ENCODE measurements at regions not wholly inside any gene's neighbourhood (a gene's known extent, or its start where the extent isn't known, plus 50 kb on each side); places are given as distances from the start of the nearest gene placed in this dataset.

DNA sequence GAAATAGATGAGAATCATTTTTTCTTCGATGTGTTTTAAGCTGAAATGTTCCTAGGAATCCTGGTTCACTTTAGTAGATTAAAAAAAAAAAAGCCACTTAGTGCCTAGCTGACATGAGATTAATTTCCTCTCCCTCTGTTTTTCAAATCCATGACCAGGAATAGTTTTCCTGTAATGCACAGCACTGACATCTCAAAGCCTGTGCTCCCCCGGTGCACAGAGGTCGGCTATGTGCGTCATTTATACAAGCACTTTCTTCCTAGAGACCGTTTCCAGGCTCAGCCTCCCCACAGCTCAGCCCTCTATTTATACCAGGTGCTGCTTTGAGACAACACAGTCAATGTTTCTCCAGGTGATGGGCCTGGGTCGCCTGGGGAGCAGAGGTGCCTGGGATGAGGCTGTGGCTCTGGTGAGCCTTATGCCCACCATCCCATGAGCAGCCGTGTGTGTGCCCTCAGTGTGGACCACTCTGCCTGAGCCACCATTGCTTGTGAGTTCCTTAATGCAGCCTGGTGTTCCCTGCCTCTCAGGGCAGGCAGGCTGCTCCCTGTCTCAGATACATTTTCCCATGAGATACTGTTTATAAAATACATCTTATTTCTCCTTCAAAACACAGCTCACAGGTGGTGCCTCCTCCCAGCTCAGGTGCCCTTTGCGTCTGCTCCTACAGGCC is 515.7 kb upstream of the HS6ST1 start:
- DNase-seq: no peak
- intact Hi-C loops (cut with DNase I): no loop called here
- H3K36me3 ChIP-seq: no peaks in the 10 kb centered on the region
- no peak overlapping the region for H3K4me3 ChIP-seq (replicated peaks in 1 of 3)
- no peaks in the 10 kb centered on the region for H3K27me3 ChIP-seq
- H3K4me1 ChIP-seq: peaks cover 3 to 5% of the 10 kb centered on the region in 2 donors
- TF ChIP-seq, protein P1, sequence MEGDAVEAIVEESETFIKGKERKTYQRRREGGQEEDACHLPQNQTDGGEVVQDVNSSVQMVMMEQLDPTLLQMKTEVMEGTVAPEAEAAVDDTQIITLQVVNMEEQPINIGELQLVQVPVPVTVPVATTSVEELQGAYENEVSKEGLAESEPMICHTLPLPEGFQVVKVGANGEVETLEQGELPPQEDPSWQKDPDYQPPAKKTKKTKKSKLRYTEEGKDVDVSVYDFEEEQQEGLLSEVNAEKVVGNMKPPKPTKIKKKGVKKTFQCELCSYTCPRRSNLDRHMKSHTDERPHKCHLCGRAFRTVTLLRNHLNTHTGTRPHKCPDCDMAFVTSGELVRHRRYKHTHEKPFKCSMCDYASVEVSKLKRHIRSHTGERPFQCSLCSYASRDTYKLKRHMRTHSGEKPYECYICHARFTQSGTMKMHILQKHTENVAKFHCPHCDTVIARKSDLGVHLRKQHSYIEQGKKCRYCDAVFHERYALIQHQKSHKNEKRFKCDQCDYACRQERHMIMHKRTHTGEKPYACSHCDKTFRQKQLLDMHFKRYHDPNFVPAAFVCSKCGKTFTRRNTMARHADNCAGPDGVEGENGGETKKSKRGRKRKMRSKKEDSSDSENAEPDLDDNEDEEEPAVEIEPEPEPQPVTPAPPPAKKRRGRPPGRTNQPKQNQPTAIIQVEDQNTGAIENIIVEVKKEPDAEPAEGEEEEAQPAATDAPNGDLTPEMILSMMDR (IDR thresholded peaks at IDR 0.05): no peak
- TF ChIP-seq POLR2A (IDR thresholded peaks at IDR 0.05): no peak
- no peak overlapping the region for H3K27ac ChIP-seq
- no peaks in the 10 kb centered on the region for H3K9me3 ChIP-seq
- 74 to 83% methylated on average over 8 of the region's 8 CpGs for WGBS, 2 donors

DNA sequence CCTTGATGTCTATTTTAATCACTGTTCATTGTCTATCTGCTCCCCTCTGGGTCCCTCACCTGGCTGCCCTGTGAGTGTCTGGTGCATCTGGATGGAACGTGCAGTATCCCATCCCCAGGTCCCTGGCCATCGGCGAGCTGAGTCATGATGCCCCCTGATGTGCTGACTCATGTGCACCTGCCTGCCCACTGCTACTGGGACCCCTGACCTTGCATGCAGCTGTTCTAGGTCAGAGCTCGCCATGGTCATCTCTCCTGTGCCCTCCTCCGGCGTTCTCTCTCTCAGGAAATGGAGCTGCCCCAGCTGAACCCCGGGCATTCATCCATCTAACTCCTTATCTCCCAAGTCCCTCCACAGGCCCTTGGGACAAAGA is 516.2 kb upstream of the HS6ST1 start:
- peaks cover 3 to 5% of the 10 kb centered on the region in 2 donors for H3K4me1 ChIP-seq
- TF ChIP-seq, protein P1 (IDR thresholded peaks at IDR 0.05): no peak
- no peak for TF ChIP-seq POLR2A (IDR thresholded peaks at IDR 0.05)

DNA sequence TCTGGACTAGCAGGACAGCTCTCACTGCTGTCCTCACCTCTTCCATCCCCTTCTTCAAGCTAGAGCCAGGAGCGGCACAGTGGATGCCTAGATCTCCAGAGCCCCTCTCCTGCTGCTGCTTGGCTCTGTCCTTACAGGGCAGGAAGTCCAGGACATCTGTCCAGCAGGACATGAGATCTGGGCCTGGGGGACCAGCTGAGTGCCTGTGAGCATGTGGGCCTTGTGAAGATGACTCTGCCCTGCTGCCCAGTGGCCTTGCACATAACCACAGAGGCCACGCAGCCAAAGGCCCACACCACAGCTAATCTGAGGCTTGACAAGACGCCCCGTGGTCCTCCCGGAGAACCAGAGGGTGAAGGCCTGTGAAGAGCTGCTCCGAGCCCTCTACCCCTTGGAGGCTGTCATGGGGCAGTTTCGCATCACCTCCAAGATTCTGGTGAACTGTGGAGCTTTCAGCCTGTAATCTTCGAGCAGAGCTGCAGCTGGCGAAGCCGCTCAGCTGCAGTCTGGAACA is 516.7 kb upstream of the HS6ST1 start:
- intact Hi-C loops (cut with DNase I): no loop called here
- TF ChIP-seq, protein P1 (IDR thresholded peaks at IDR 0.05): no peak
- TF ChIP-seq POLR2A (IDR thresholded peaks at IDR 0.05): no peak

More for the DNA sequence above, 516.2 kb upstream of the HS6ST1 start:
- no peak overlapping the region for H3K27ac ChIP-seq
- no peak for DNase-seq
- no peaks in the 10 kb centered on the region for H3K9me3 ChIP-seq
- H3K4me3 ChIP-seq (replicated peaks in 1 of 3): no peak overlapping the region
- intact Hi-C loops (cut with DNase I): no loop called here
- no peaks in the 10 kb centered on the region for H3K36me3 ChIP-seq
- H3K27me3 ChIP-seq: no peaks in the 10 kb centered on the region
- 89 to 93% methylated on average over 7 of the region's 7 CpGs for WGBS, 2 donors

DNA sequence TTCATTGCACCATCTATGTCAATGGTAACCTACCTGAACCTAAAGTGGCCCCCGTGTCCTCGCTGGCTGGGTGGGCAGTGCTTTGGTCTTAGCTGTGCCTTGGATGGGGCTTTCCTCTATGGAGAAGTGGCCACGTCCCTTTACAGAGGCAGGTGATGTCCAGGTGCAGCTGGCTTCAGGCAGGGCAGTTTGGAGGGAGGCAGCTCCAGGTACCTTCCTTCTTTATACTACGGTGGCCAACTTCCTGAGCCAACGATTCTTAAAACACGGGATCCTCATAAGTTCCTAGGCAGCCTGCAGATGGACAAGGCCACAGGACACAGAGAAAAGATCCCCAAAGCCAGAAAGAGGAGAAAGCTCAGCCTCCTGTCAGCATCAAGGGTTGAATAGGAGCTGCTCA is 517.3 kb upstream of the HS6ST1 start:
- intact Hi-C loops (cut with DNase I): no loop called here
- no peak for TF ChIP-seq POLR2A (IDR thresholded peaks at IDR 0.05)
- TF ChIP-seq, protein P1 (IDR thresholded peaks at IDR 0.05): no peak
- H3K36me3 ChIP-seq: no peaks in the 10 kb centered on the region
- WGBS, 2 donors: 95 to 97% methylated on average over 6 of the region's 6 CpGs
- peaks cover 3 to 5% of the 10 kb centered on the region in 2 donors for H3K4me1 ChIP-seq
- no peaks in the 10 kb centered on the region for H3K9me3 ChIP-seq
- H3K27ac ChIP-seq: no peak overlapping the region
- no peak overlapping the region for H3K4me3 ChIP-seq (replicated peaks in 1 of 3)
- H3K27me3 ChIP-seq: no peaks in the 10 kb centered on the region
- DNase-seq: no peak

More for the DNA sequence above, 516.7 kb upstream of the HS6ST1 start:
- Histone ChIP-seq H3K4me3 (replicated peaks in 1 of 3) (no peak overlapping the region), H3K27ac (no peak overlapping the region), H3K9me3 (no peaks in the 10 kb centered on the region), H3K27me3 (no peaks in the 10 kb centered on the region), H3K36me3 (no peaks in the 10 kb centered on the region), H3K4me1 (peaks cover 3 to 5% of the 10 kb centered on the region in 2 donors)
- no peak for DNase-seq
- WGBS, 2 donors: 88 to 91% methylated on average over 9 to 10 of the region's 10 CpGs

DNA sequence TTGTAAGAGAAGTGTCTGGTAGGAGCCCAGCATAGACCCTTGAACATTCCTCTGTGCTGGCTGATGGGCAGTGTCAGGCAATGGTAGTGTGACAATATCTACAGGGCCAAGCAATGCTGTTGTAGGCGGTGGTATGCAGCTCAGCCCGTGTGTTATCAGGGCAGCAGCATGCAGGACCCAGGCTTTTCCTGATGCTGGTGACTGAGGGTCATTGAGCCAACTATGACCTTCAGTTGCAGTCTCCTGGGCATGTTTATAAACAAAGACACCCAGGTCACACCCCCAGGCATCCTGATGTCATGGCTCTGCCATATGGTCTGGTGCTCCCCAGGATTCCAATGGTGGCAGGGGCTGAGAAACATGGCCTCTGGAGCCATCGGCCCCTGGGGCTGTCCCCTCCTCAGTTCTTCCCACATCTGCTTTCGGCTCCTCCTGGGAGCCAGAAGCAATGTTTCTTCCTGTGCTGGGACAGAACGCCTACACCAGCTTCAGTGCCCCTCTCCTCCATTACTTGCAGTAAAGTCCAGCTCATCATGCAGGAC is 518.0 kb upstream of the HS6ST1 start:
- WGBS, 2 donors: 88 to 95% methylated on average over 5 of the region's 5 CpGs
- H3K27ac ChIP-seq: no peak overlapping the region
- intact Hi-C loops (cut with DNase I): no loop called here

More for the DNA sequence above, 518.0 kb upstream of the HS6ST1 start:
- H3K4me1 ChIP-seq: peaks cover 3 to 5% of the 10 kb centered on the region in 2 donors
- DNase-seq: no peak
- no peaks in the 10 kb centered on the region for H3K27me3 ChIP-seq
- H3K36me3 ChIP-seq: no peaks in the 10 kb centered on the region
- H3K9me3 ChIP-seq: no peaks in the 10 kb centered on the region
- no peak for TF ChIP-seq POLR2A (IDR thresholded peaks at IDR 0.05)
- TF ChIP-seq, protein P1 (IDR thresholded peaks at IDR 0.05): no peak
- no peak overlapping the region for H3K4me3 ChIP-seq (replicated peaks in 1 of 3)

Data from thyroid gland (tissue), 4 donors.